GM12878 (cell line): ENCODE measurements at regions not wholly inside any gene's neighbourhood (a gene's known extent, or its start where the extent isn't known, plus 50 kb on each side); places are given as distances from the start of the nearest gene placed in this dataset.

Source experiments
- BCL11A ChIP-seq: IDR thresholded peaks from 2 replicates; pipeline ENCODE4 v1.6.1; 2011; ENCODE audit warnings: low read depth, low read length
- BCL3 ChIP-seq: IDR thresholded peaks from 2 replicates; pipeline ENCODE4 v1.6.1; 2011; ENCODE audit warnings: borderline replicate concordance, low read depth, mild to moderate bottlenecking, moderate library complexity, low read length; ENCODE audit not compliant: insufficient read depth, poor library complexity, severe bottlenecking
- BRCA1 ChIP-seq: IDR thresholded peaks from 2 replicates; pipeline ENCODE4 v1.6.1; 2011; ENCODE audit warnings: low read depth, low read length, improper control_type of control experiment
- CBX5 ChIP-seq: sonication (generic); IDR thresholded peaks from 2 replicates; pipeline ENCODE4 v1.6.1; 2016; ENCODE audit warnings: low read depth, moderate library complexity, mild to moderate bottlenecking, inconsistent platforms
- CREB1 ChIP-seq: IDR thresholded peaks from 2 replicates; pipeline ENCODE4 v1.6.1; 2012; ENCODE audit warnings: low read depth, mild to moderate bottlenecking, inconsistent platforms
- DPF2 ChIP-seq: fragments of 450-650 bp; IDR thresholded peaks from 2 replicates; pipeline ENCODE4 v1.6.1; 2017; ENCODE audit warnings: mild to moderate bottlenecking
- EP300 ChIP-seq, 2 experiments: fragments of 150-350 bp in 1 of 2; IDR thresholded peaks; 2 replicates each; pipeline ENCODE4 v1.6.1; 2011 to 2012; ENCODE audit warnings: low read depth in 2 of 2, low read length in 2 of 2, borderline replicate concordance in 1 of 2, improper control_type of control experiment in 1 of 2, inconsistent platforms in 1 of 2; ENCODE audit not compliant: control insufficient read depth in 1 of 2
- HDGF ChIP-seq: fragments of 450-650 bp; IDR thresholded peaks from 2 replicates; pipeline ENCODE4 v1.6.1; 2016; ENCODE audit warnings: antibody characterized with exemption
- IKZF1 ChIP-seq: fragments of 450-650 bp; conservative IDR thresholded peaks from 2 replicates; pipeline ENCODE4 v1.6.1; 2017; ENCODE audit warnings: antibody characterized with exemption, mild to moderate bottlenecking
- MAX ChIP-seq: IDR thresholded peaks from 2 replicates; pipeline ENCODE4 v1.6.1; 2012; ENCODE audit warnings: low read depth, low read length, improper control_type of control experiment
- MTA2 ChIP-seq: fragments of 450-650 bp; IDR thresholded peaks from 2 replicates; pipeline ENCODE4 v1.6.1; 2016; ENCODE audit warnings: low read depth, mild to moderate bottlenecking, moderate library complexity
- NFYB ChIP-seq: IDR thresholded peaks from 2 replicates; pipeline ENCODE4 v1.6.1; 2011; ENCODE audit warnings: low read depth, mild to moderate bottlenecking, low read length, improper control_type of control experiment, moderate library complexity; ENCODE audit not compliant: insufficient read depth
- NR2C2 ChIP-seq: IDR thresholded peaks from 2 replicates; pipeline ENCODE4 v1.6.1; 2011; ENCODE audit warnings: borderline replicate concordance, low read depth; ENCODE audit not compliant: control insufficient read depth, insufficient read length
- NRF1 ChIP-seq: conservative IDR thresholded peaks from 2 replicates; pipeline ENCODE4 v1.6.1; 2011; ENCODE audit warnings: mild to moderate bottlenecking, low read depth, low read length, improper control_type of control experiment
- POU2F2 ChIP-seq: IDR thresholded peaks from 3 replicates; pipeline ENCODE4 v1.6.1; 2011; ENCODE audit warnings: low read depth, mild to moderate bottlenecking, low read length, borderline replicate concordance
- SUPT20H ChIP-seq: IDR thresholded peaks from 2 replicates; pipeline ENCODE4 v1.6.1; 2011; ENCODE audit warnings: low read depth, mild to moderate bottlenecking, low read length, moderate library complexity, borderline replicate concordance; ENCODE audit not compliant: control insufficient read depth
- USF1 ChIP-seq: IDR thresholded peaks from 2 replicates; pipeline ENCODE4 v1.6.1; 2011; ENCODE audit warnings: borderline replicate concordance, low read depth, mild to moderate bottlenecking, moderate library complexity, mixed read lengths, low read length; ENCODE audit not compliant: insufficient read depth; ENCODE audit errors: extremely low read length
- ZBTB4 ChIP-seq: fragments of 450-650 bp; formaldehyde crosslinking; IDR thresholded peaks from 2 replicates; pipeline ENCODE4 v1.4.0; 2022; ENCODE audit warnings: mild to moderate bottlenecking, moderate library complexity
- ZNF217 ChIP-seq: fragments of 450-650 bp; IDR thresholded peaks from 2 replicates; pipeline ENCODE4 v1.6.1; 2017; ENCODE audit warnings: antibody characterized with exemption, mild to moderate bottlenecking
- ZNF384 ChIP-seq: IDR thresholded peaks from 2 replicates; pipeline ENCODE4 v1.6.1; 2012; ENCODE audit warnings: low read depth, mild to moderate bottlenecking, low read length, improper control_type of control experiment, borderline replicate concordance
- ZNF687 ChIP-seq: fragments of 450-650 bp; IDR thresholded peaks from 2 replicates; pipeline ENCODE4 v1.6.1; 2017; ENCODE audit warnings: mild to moderate bottlenecking, moderate library complexity

- TF ChIP-seq EP300 (IDR thresholded peaks at IDR 0.05; ENCODE audit: borderline replicate concordance in 1 of 2, control insufficient read depth in 1 of 2, low read depth in 2 of 2, low read length in 2 of 2) (peak in 1 of 2 experiments; percentile 72; a peak in 2 of 4 replicates), ZBTB4 (CRISPR knock-in tag) (no peak), ZNF384 (peak; percentile 21; the same call in 1 of the 2 replicates), ZNF687 (peak; percentile 57), POU2F2 (no peak), NFYB (no peak), HDGF (no peak), BCL3 (no peak), IKZF1 (peak; percentile 33; the same call in 1 of the 2 replicates), CBX5 (no peak), NRF1 (no peak), MTA2 (peak; percentile 30; the same call in 1 of the 2 replicates), SUPT20H (no peak), NR2C2 (no peak), BRCA1 (no peak), MAX (no peak), ZNF217 (no peak), DPF2 (peak; percentile 23; the same call in 1 of the 2 replicates), USF1 (no peak), BCL11A (no peak), CREB1 (no peak)
Measured at GRCh38 chr3:41117398-41117870, 81.9 kb upstream of the CTNNB1 start (continued).
